Ascending aorta (tissue), 2 donors: ENCODE measurements at regions not wholly inside any gene's neighbourhood (a gene's known extent, or its start where the extent isn't known, plus 50 kb on each side); places are given as distances from the start of the nearest gene placed in this dataset.

Experiments
- DNase-seq, 2 donors: peaks; one replicate each; pipeline ENCODE4 v3.0.0-alpha.2; 2019; ENCODE audit warnings: low spot score in 2 of 2
- H3K27ac ChIP-seq, 2 donors: fragments of 200-600 bp; sonication (generic); one replicate each; pipeline ENCODE4 v1.5.1; 2016 to 2017; ENCODE audit warnings: mild to moderate bottlenecking in 1 of 2
- H3K27me3 ChIP-seq: fragments of 200-600 bp; sonication (generic); one replicate; pipeline ENCODE4 v1.5.1; 2017
- H3K36me3 ChIP-seq, 2 donors: fragments of 200-600 bp; sonication (generic); one replicate each; pipeline ENCODE4 v1.5.1; 2016
- H3K4me1 ChIP-seq, 2 donors: fragments of 200-600 bp; sonication (generic); one replicate each; pipeline ENCODE4 v1.5.1; 2016 to 2017; ENCODE audit warnings: mild to moderate bottlenecking in 1 of 2
- H3K4me3 ChIP-seq, 2 donors: fragments of 200-600 bp; sonication (generic); one replicate each; pipeline ENCODE4 v1.5.1; 2016 to 2017; ENCODE audit warnings: mild to moderate bottlenecking in 1 of 2
- H3K9me3 ChIP-seq, 2 donors: fragments of 200-600 bp; sonication (generic); one replicate each; pipeline ENCODE4 v1.5.1; 2016
- intact Hi-C: fragments of 100-400 bp; cut with DNase I; formaldehyde crosslinking; loops from one replicate; pipeline ENCODE4 v1.15.1; 2023
- TF ChIP-seq, protein P1 (sequence below), 3 experiments: fragments of 200-600 bp in 2 of 3; fragments of 450-650 bp in 1 of 3; sonication (generic) in 2 of 3; IDR thresholded peaks; one replicate each; pipeline ENCODE4 v1.5.1; 2016 to 2019; ENCODE audit warnings: antibody characterized with exemption in 3 of 3, mild to moderate bottlenecking in 1 of 3, moderate library complexity in 1 of 3

DNA sequence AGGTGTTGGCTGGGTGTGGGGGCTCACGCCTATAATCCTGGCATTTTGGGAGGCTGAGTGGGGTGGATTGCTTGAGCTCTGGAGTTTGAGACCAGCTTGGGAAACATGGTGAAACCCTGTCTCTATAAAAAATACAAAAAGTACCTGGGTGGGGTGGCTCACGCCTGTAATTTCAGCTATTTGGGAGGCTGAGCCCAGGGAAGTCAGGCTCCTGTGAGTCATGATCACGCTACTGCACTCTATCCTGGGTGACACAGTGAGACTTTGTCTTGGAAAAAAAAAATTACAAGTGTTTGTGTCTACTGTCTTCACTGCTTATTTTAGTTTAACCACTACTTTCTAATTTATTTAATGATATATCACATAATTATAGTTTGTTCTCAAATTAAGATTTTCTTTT lies 62.7 kb upstream of the DOCK10 start:
- Histone ChIP-seq H3K4me1 (peaks cover 0 to 3% of the 10 kb centered on the region in 2 donors), H3K27ac (no peak overlapping the region), H3K4me3 (no peak overlapping the region), H3K36me3 (no peaks in the 10 kb centered on the region), H3K9me3 (no peaks in the 10 kb centered on the region), H3K27me3 (no peaks in the 10 kb centered on the region)
- intact Hi-C loops, result no loop called here
- TF ChIP-seq, protein P1, sequence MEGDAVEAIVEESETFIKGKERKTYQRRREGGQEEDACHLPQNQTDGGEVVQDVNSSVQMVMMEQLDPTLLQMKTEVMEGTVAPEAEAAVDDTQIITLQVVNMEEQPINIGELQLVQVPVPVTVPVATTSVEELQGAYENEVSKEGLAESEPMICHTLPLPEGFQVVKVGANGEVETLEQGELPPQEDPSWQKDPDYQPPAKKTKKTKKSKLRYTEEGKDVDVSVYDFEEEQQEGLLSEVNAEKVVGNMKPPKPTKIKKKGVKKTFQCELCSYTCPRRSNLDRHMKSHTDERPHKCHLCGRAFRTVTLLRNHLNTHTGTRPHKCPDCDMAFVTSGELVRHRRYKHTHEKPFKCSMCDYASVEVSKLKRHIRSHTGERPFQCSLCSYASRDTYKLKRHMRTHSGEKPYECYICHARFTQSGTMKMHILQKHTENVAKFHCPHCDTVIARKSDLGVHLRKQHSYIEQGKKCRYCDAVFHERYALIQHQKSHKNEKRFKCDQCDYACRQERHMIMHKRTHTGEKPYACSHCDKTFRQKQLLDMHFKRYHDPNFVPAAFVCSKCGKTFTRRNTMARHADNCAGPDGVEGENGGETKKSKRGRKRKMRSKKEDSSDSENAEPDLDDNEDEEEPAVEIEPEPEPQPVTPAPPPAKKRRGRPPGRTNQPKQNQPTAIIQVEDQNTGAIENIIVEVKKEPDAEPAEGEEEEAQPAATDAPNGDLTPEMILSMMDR (IDR thresholded peaks at IDR 0.05), result no peak
- no peak for DNase-seq

GRCh38 chr2:225104321-225104720 lies 62.1 kb upstream of the DOCK10 start:
- TF ChIP-seq, protein P1 (IDR thresholded peaks at IDR 0.05), result no peak

DNA sequence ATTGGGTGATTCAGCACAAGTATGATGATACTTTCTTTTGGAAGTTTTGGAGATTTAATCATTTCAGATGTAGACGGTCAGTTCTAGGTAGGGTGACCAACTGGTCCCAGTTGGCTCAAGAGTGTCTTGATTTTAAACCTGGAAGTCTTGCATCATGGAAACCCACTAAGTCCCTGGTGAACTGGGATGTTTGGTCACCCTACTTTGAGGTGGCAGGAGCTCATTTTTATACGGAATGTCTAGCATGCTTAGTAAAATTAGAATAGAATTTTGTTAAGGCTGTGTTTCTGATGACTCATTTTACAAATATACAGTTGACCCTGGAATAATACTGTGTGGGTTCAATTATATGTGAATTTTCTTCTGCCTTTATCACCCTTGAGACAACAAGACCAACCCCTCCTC lies 61.5 kb upstream of the DOCK10 start:
- Histone ChIP-seq H3K4me3 (no peak overlapping the region), H3K27me3 (no peaks in the 10 kb centered on the region), H3K9me3 (no peaks in the 10 kb centered on the region), H3K27ac (no peak overlapping the region), H3K36me3 (no peaks in the 10 kb centered on the region), H3K4me1 (peaks cover 0 to 3% of the 10 kb centered on the region in 2 donors)
- intact Hi-C loops, result no loop called here
- DNase-seq, result no peak
- TF ChIP-seq, protein P1 (IDR thresholded peaks at IDR 0.05), result no peak

More at GRCh38 chr2:225104321-225104720, 62.1 kb upstream of the DOCK10 start:
- no peaks in the 10 kb centered on the region for H3K9me3 ChIP-seq
- H3K27ac ChIP-seq, result no peak overlapping the region
- no peaks in the 10 kb centered on the region for H3K36me3 ChIP-seq
- intact Hi-C loops, result no loop called here
- H3K4me1 ChIP-seq, result peaks cover 0 to 3% of the 10 kb centered on the region in 2 donors
- H3K4me3 ChIP-seq, result no peak overlapping the region
- DNase-seq, result no peak
- H3K27me3 ChIP-seq, result no peaks in the 10 kb centered on the region

- Histone ChIP-seq H3K4me1 (no peaks in the 10 kb centered on the region), H3K9me3 (no peaks in the 10 kb centered on the region), H3K4me3 (no peak overlapping the region), H3K27me3 (no peaks in the 10 kb centered on the region), H3K27ac (peak overlapping the region in 1 of 2 donors; percentile 19), H3K36me3 (no peaks in the 10 kb centered on the region)
- TF ChIP-seq, protein P1 (IDR thresholded peaks at IDR 0.05), result no peak
- no peak for DNase-seq
- intact Hi-C loops, result no loop called here
Measured at GRCh38 chr2:225100856-225101294, 58.6 kb upstream of the DOCK10 start.

DNA sequence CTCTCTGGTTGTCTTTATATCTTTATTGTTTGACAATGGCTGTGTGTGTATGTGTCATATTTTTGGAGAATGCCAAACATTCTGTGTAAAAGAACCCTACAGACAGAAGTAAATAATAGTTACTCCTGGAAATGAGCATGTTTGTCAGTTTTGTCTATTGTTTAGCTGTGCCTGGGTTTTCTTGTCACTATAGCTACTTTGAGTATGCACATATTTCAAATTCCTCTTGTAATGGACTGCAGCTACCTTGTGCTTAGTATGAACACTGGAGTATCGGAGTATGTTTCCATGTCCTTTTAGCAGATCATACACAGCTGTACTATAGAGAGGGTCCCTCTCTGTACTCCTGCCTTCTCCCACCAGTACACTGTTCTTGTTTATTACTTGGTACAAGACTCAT lies 58.0 kb upstream of the DOCK10 start:
- intact Hi-C loops, result no loop called here
- Histone ChIP-seq H3K36me3 (no peaks in the 10 kb centered on the region), H3K4me3 (no peak overlapping the region), H3K4me1 (no peaks in the 10 kb centered on the region), H3K9me3 (no peaks in the 10 kb centered on the region), H3K27ac (peak overlapping the region in 1 of 2 donors; percentile 19), H3K27me3 (no peaks in the 10 kb centered on the region)
- TF ChIP-seq, protein P1 (IDR thresholded peaks at IDR 0.05), result no peak
- DNase-seq, result no peak

DNA sequence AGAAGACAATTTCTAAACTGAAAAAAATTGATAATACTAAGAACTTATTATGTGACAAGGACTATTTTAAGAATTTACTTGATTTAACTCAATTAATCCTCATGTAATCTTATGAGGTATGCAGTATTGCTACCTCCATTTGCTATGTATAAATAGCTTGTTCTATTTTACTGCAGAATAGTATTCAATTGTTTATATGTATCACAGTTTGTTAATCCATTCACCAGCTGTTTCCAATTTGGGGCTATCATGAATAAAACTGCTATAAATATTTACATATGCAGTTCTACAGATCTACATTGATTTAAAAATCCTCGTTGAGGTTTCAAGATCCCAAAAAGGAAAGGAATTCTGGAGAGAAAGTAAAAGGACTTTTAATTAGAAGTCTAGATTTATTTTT lies 54.8 kb upstream of the DOCK10 start:
- Histone ChIP-seq H3K36me3 (no peaks in the 10 kb centered on the region), H3K4me3 (no peak overlapping the region), H3K4me1 (no peaks in the 10 kb centered on the region), H3K27me3 (no peaks in the 10 kb centered on the region), H3K27ac (no peak overlapping the region), H3K9me3 (no peaks in the 10 kb centered on the region)
- TF ChIP-seq, protein P1 (IDR thresholded peaks at IDR 0.05), result no peak
- intact Hi-C loops, result no loop called here
- DNase-seq, result no peak
